Activated T-helper 1 cell treated with anti-CD3 and anti-CD28 coated beads, Interleukin-12 subunit alpha, Interleukin-12 subunit beta, Interleukin-2, Interleukin-4 antibody, amounts not matched to agents 30 ng/mL and 10 ng/mL and 1 ng/mL, durations not matched to agents 14 hours and 24 hours and 36 hours (primary cell): ENCODE measurements at regions not wholly inside any gene's neighbourhood (a gene's known extent, or its start where the extent isn't known, plus 50 kb on each side); places are given as distances from the start of the nearest gene placed in this dataset.
"Not testable (repeated sequence)": the region's sequence is repeated elsewhere in the genome, so short reads cannot be mapped to it uniquely, and the experiment has no call there.

Experiments
- DNase-seq: peaks from one replicate; pipeline ENCODE4 v3.0.0; 2021; ENCODE audit warnings: low spot score
- H3K27ac Mint-ChIP-seq: one replicate; pipeline ENCODE4 v1.8.0; 2021; ENCODE audit warnings: mild to moderate bottlenecking, mixed read lengths
- H3K27me3 Mint-ChIP-seq: one replicate; pipeline ENCODE4 v1.8.0; 2022; ENCODE audit warnings: mild to moderate bottlenecking, moderate library complexity, mixed read lengths; ENCODE audit not compliant: insufficient read depth
- H3K36me3 Mint-ChIP-seq: one replicate; pipeline ENCODE4 v1.8.0; 2021; ENCODE audit warnings: low read depth, mixed read lengths
- H3K4me1 Mint-ChIP-seq: one replicate; pipeline ENCODE4 v1.8.0; 2021; ENCODE audit warnings: low read depth, mixed read lengths
- H3K4me3 Mint-ChIP-seq: one replicate; pipeline ENCODE4 v1.8.0; 2021; ENCODE audit warnings: mild to moderate bottlenecking, moderate library complexity, mixed read lengths
- H3K9me3 Mint-ChIP-seq: one replicate; pipeline ENCODE4 v1.8.0; 2021; ENCODE audit warnings: mixed read lengths
- intact Hi-C: fragments of 100-400 bp; cut with micrococcal nuclease; formaldehyde crosslinking; loops from one replicate; pipeline ENCODE4 v1.15.1; 2024

GRCh38 chr2:17036361-17036760 lies 370.7 kb upstream of the CYRIA start:
- H3K27me3 Mint-ChIP-seq, result no peaks in the 10 kb centered on the region
- intact Hi-C loops, result no loop called here
- DNase-seq, result no peak

GRCh38 chr2:17035010-17035409 lies 369.4 kb upstream of the CYRIA start:
- Mint-ChIP-seq H3K27ac (no peak overlapping the region), H3K27me3 (no peaks in the 10 kb centered on the region), H3K4me1 (no peaks in the 10 kb centered on the region), H3K4me3 (no peak overlapping the region), H3K36me3 (no peaks in the 10 kb centered on the region), H3K9me3 (no peaks in the 10 kb centered on the region)
- intact Hi-C loops, result no loop called here
- DNase-seq, result no peak

More at GRCh38 chr2:17036361-17036760, 370.7 kb upstream of the CYRIA start:
- H3K9me3 Mint-ChIP-seq, result no peaks in the 10 kb centered on the region
- H3K4me3 Mint-ChIP-seq, result no peak overlapping the region
- no peaks in the 10 kb centered on the region for H3K4me1 Mint-ChIP-seq
- H3K36me3 Mint-ChIP-seq, result no peaks in the 10 kb centered on the region
- no peak overlapping the region for H3K27ac Mint-ChIP-seq

- H3K4me1 Mint-ChIP-seq, result no peaks in the 10 kb centered on the region
- H3K36me3 Mint-ChIP-seq, result no peaks in the 10 kb centered on the region
- DNase-seq, result no peak
- no peaks in the 10 kb centered on the region for H3K9me3 Mint-ChIP-seq
- no peak overlapping the region for H3K27ac Mint-ChIP-seq
- H3K4me3 Mint-ChIP-seq, result no peak overlapping the region
- H3K27me3 Mint-ChIP-seq, result no peaks in the 10 kb centered on the region
- intact Hi-C loops, result no loop called here
Observed at GRCh38 chr2:17030047-17030446, 364.4 kb upstream of the CYRIA start.

- no peaks in the 10 kb centered on the region for H3K9me3 Mint-ChIP-seq
- H3K4me3 Mint-ChIP-seq, result no peak overlapping the region
- H3K36me3 Mint-ChIP-seq, result no peaks in the 10 kb centered on the region
- DNase-seq, result no peak
- H3K27me3 Mint-ChIP-seq, result no peaks in the 10 kb centered on the region
- intact Hi-C loops, result no loop called here
- H3K27ac Mint-ChIP-seq, result no peak overlapping the region
- H3K4me1 Mint-ChIP-seq, result no peaks in the 10 kb centered on the region
Observed at GRCh38 chr2:17012297-17012696, 346.7 kb upstream of the CYRIA start.

GRCh38 chr2:17010104-17010503 lies 344.5 kb upstream of the CYRIA start:
- DNase-seq, result no peak
- H3K9me3 Mint-ChIP-seq, result no peaks in the 10 kb centered on the region
- no peaks in the 10 kb centered on the region for H3K27me3 Mint-ChIP-seq
- intact Hi-C loops, result no loop called here
- H3K27ac Mint-ChIP-seq, result no peak overlapping the region
- H3K4me3 Mint-ChIP-seq, result no peak overlapping the region
- no peaks in the 10 kb centered on the region for H3K4me1 Mint-ChIP-seq
- H3K36me3 Mint-ChIP-seq, result no peaks in the 10 kb centered on the region

GRCh38 chr2:17000184-17000482 lies 334.5 kb upstream of the CYRIA start:
- H3K36me3 Mint-ChIP-seq, result no peaks in the 10 kb centered on the region
- no peak for DNase-seq
- intact Hi-C loops, result no loop called here
- H3K27me3 Mint-ChIP-seq, result no peaks in the 10 kb centered on the region
- no peaks in the 10 kb centered on the region for H3K4me1 Mint-ChIP-seq
- H3K9me3 Mint-ChIP-seq, result peaks cover 4% of the 10 kb centered on the region
- no peak overlapping the region for H3K27ac Mint-ChIP-seq
- no peak overlapping the region for H3K4me3 Mint-ChIP-seq

GRCh38 chr2:16999347-17000183 lies 333.9 kb upstream of the CYRIA start:
- no peak overlapping the region for H3K4me3 Mint-ChIP-seq
- H3K27ac Mint-ChIP-seq, result no peak overlapping the region
- intact Hi-C loops, result no loop called here
- no peak for DNase-seq
- no peaks in the 10 kb centered on the region for H3K36me3 Mint-ChIP-seq
- H3K27me3 Mint-ChIP-seq, result no peaks in the 10 kb centered on the region
- peaks cover 4% of the 10 kb centered on the region for H3K9me3 Mint-ChIP-seq
- no peaks in the 10 kb centered on the region for H3K4me1 Mint-ChIP-seq

- H3K36me3 Mint-ChIP-seq, result no peaks in the 10 kb centered on the region
- no peak for DNase-seq
- intact Hi-C loops, result no loop called here
- H3K27me3 Mint-ChIP-seq, result no peaks in the 10 kb centered on the region
- no peaks in the 10 kb centered on the region for H3K9me3 Mint-ChIP-seq
- no peak overlapping the region for H3K4me3 Mint-ChIP-seq
- H3K4me1 Mint-ChIP-seq, result no peaks in the 10 kb centered on the region
- H3K27ac Mint-ChIP-seq, result no peak overlapping the region
Observed at GRCh38 chr2:16978301-16978700, 312.7 kb upstream of the CYRIA start.

- intact Hi-C loops, result no loop called here
- H3K27ac Mint-ChIP-seq, result no peak overlapping the region
- H3K4me1 Mint-ChIP-seq, result no peaks in the 10 kb centered on the region
- H3K27me3 Mint-ChIP-seq, result no peaks in the 10 kb centered on the region
- H3K36me3 Mint-ChIP-seq, result no peaks in the 10 kb centered on the region
- H3K9me3 Mint-ChIP-seq, result no peaks in the 10 kb centered on the region
- DNase-seq, result no peak
- H3K4me3 Mint-ChIP-seq, result no peak overlapping the region
Observed at GRCh38 chr2:16974688-16975087, 309.1 kb upstream of the CYRIA start.

GRCh38 chr2:16973586-16974286 lies 308.1 kb upstream of the CYRIA start:
- no peaks in the 10 kb centered on the region for H3K4me1 Mint-ChIP-seq
- intact Hi-C loops, result no loop called here
- no peaks in the 10 kb centered on the region for H3K27me3 Mint-ChIP-seq

GRCh38 chr2:16972276-16972675 lies 306.6 kb upstream of the CYRIA start:
- no peaks in the 10 kb centered on the region for H3K36me3 Mint-ChIP-seq
- H3K4me1 Mint-ChIP-seq, result no peaks in the 10 kb centered on the region
- intact Hi-C loops, result no loop called here
- H3K9me3 Mint-ChIP-seq, result no peaks in the 10 kb centered on the region
- no peak overlapping the region for H3K27ac Mint-ChIP-seq
- no peak for DNase-seq
- no peaks in the 10 kb centered on the region for H3K27me3 Mint-ChIP-seq
- no peak overlapping the region for H3K4me3 Mint-ChIP-seq

More at GRCh38 chr2:16973586-16974286, 308.1 kb upstream of the CYRIA start:
- Mint-ChIP-seq H3K9me3 (no peaks in the 10 kb centered on the region), H3K36me3 (no peaks in the 10 kb centered on the region), H3K27ac (no peak overlapping the region), H3K4me3 (no peak overlapping the region)
- no peak for DNase-seq

GRCh38 chr2:16971722-16972234 lies 306.1 kb upstream of the CYRIA start:
- Mint-ChIP-seq H3K9me3 (no peaks in the 10 kb centered on the region), H3K4me3 (no peak overlapping the region), H3K27me3 (no peaks in the 10 kb centered on the region), H3K27ac (no peak overlapping the region), H3K4me1 (no peaks in the 10 kb centered on the region), H3K36me3 (no peaks in the 10 kb centered on the region)
- no peak for DNase-seq
- intact Hi-C loops, result no loop called here

GRCh38 chr2:16970948-16971347 lies 305.3 kb upstream of the CYRIA start:
- not testable (repeated sequence) for H3K27ac Mint-ChIP-seq

More at GRCh38 chr2:16970948-16971347, 305.3 kb upstream of the CYRIA start:
- intact Hi-C loops, H3K27me3 Mint-ChIP-seq, DNase-seq, H3K4me3 Mint-ChIP-seq, H3K36me3 Mint-ChIP-seq, H3K9me3 Mint-ChIP-seq, H3K4me1 Mint-ChIP-seq: not testable (repeated sequence)
